HG03108 (cell line): ENCODE measurements at regions not wholly inside any gene's neighbourhood (a gene's known extent, or its start where the extent isn't known, plus 50 kb on each side); places are given as distances from the start of the nearest gene placed in this dataset.

Source experiments
- ATAC-seq: cut with Tn5 transposase; IDR thresholded peaks from one replicate; pipeline ENCODE4 v1.9.1; 2021; ENCODE audit warnings: moderate library complexity; ENCODE audit not compliant: unreplicated experiment

GRCh38 chr4:120526033-120526432 is 396.5 kb downstream of the PRDM5 start:
- no peak for ATAC-seq

GRCh38 chr4:120525106-120525505 is 397.4 kb downstream of the PRDM5 start:
- ATAC-seq, result no peak

GRCh38 chr4:120524237-120524636 is 398.3 kb downstream of the PRDM5 start:
- no peak for ATAC-seq

GRCh38 chr4:120520761-120521160 is 401.8 kb downstream of the PRDM5 start:
- ATAC-seq, result no peak

GRCh38 chr4:120517966-120518365 is 404.6 kb downstream of the PRDM5 start:
- ATAC-seq, result no peak

- ATAC-seq, result no peak
These were observed 412.8 kb downstream of the PRDM5 start for GRCh38 chr4:120509719-120510118.

GRCh38 chr4:120509222-120509621 is 413.3 kb downstream of the PRDM5 start:
- ATAC-seq, result no peak

- ATAC-seq, result no peak
These were observed 414.5 kb downstream of the PRDM5 start for GRCh38 chr4:120508036-120508435.

GRCh38 chr4:120506536-120506935 is 416.0 kb downstream of the PRDM5 start:
- no peak for ATAC-seq

GRCh38 chr4:120498678-120499077 is 423.8 kb downstream of the PRDM5 start:
- ATAC-seq, result no peak

- ATAC-seq, result no peak
These were observed 424.8 kb upstream of the MAD2L1 start for GRCh38 chr4:120491481-120491880.

- ATAC-seq, result no peak
These were observed 415.1 kb upstream of the MAD2L1 start for GRCh38 chr4:120481756-120482155.

- ATAC-seq, result no peak
These were observed 405.9 kb upstream of the MAD2L1 start for GRCh38 chr4:120472447-120473131.

GRCh38 chr4:120466429-120466828 is 399.8 kb upstream of the MAD2L1 start:
- no peak for ATAC-seq

GRCh38 chr4:120454788-120455187 is 388.1 kb upstream of the MAD2L1 start:
- no peak for ATAC-seq

GRCh38 chr4:120452536-120452935 is 385.9 kb upstream of the MAD2L1 start:
- ATAC-seq, result no peak

GRCh38 chr4:120452001-120452400 is 385.4 kb upstream of the MAD2L1 start:
- ATAC-seq, result no peak

- no peak for ATAC-seq
These were observed 381.1 kb upstream of the MAD2L1 start for GRCh38 chr4:120447774-120448173.

- peak; percentile 75 for ATAC-seq
These were observed 379.5 kb upstream of the MAD2L1 start for GRCh38 chr4:120446051-120446567.

- no peak for ATAC-seq
These were observed 378.5 kb upstream of the MAD2L1 start for GRCh38 chr4:120445186-120445585.

- no peak for ATAC-seq
These were observed 376.5 kb upstream of the MAD2L1 start for GRCh38 chr4:120443116-120443515.

- ATAC-seq, result no peak
These were observed 374.1 kb upstream of the MAD2L1 start for GRCh38 chr4:120440730-120441129.

GRCh38 chr4:120435179-120435578 is 368.5 kb upstream of the MAD2L1 start:
- no peak for ATAC-seq
